SIG-M5 treated with dmso at 0.1 percent for 504 hours (cell line): ENCODE measurements at regions not wholly inside any gene's neighbourhood (a gene's known extent, or its start where the extent isn't known, plus 50 kb on each side); places are given as distances from the start of the nearest gene placed in this dataset.

Experiments
- DNase-seq: peaks from one replicate; lab custom pipeline; 2025; ENCODE audit not compliant: unreplicated experiment; lab: John Stamatoyannopoulos, UW

DNA sequence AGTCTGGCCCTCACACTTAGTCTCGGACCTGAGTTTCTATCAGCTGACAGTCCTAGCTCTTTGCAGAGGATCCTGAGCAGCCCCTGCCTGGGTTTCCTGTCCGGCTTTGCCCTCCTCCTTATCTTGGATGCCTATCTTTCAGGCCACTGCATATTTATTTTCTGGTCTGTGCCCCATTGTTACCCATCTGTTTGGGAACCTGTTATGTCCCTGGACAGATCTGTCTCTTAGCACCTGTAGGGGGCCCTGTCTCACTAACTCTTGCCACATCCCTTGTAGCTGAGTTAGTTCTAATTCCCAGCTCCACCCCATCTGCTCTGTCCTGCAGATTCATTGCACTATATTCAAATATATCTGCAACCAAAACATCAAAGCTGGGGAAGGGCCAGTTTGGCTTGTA, 514.9 kb upstream of the LCORL start:
- no peak for DNase-seq

GRCh38 chr4:18535948-18536347, 514.4 kb upstream of the LCORL start:
- DNase-seq: no peak

DNA sequence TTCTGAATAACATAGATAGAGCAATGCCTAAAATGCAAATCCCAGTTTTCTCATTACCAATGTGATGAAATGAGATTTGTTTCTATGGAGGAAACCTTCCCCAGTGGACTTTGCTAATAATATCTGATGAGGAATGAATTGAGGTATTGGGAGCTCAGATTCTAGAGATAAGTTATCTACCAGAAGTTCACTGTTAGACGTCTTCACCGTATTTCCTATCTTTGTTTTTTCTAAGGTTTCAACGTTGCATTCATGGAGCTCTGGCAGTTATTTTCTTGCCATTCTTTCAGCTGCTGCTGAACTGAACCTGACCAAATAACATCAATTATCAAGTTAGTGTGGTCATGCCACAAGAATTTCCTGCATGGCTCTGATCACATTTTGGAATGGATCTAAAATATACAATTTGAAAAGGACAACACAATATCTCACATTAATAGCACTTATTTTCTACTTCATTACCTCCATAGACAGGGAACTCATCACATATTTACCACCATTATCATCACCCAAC, 511.8 kb upstream of the LCORL start:
- no peak for DNase-seq

DNA sequence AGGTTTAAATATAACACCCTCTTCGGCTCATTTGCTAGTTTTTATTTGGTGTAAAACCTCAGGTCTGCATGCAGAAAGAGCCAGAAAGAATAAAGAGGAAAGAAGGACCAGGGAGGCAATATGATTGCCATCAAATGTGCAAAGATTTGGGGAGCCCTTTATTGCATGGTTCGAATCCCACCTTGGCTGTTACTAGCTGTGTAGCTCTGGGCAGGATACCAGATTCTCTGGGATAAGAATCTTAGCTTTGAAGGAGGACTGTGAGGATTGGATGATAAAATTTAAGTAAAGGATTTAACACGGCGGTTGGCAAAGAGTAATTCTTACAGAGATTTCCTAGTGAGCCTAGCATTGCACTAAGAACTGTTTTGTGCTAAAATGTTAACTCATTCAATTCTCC, 510.2 kb upstream of the LCORL start:
- DNase-seq: no peak

- no peak for DNase-seq
Measured at GRCh38 chr4:18529482-18529881, 507.9 kb upstream of the LCORL start.

- DNase-seq: no peak
Measured at GRCh38 chr4:18524667-18525066, 503.1 kb upstream of the LCORL start.

DNA sequence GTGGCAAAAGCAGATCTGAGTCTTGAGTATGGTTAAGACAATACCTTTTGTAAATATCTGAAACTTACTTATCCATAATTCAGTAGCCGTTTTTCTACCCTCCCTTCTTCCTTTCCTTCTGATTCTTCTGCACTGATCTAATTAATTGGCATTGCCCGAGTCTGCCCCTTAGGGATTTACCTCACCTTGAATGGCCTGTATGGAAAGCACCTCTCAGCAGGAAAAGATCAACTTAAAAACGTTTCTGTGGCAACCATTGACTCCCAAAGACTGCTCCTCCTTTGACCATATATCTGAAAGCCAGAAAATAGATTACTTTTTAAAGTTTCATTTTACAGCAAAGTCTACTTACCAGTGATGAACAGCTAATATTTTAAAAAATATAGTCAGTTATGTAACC, 496.5 kb upstream of the LCORL start:
- DNase-seq: no peak

DNA sequence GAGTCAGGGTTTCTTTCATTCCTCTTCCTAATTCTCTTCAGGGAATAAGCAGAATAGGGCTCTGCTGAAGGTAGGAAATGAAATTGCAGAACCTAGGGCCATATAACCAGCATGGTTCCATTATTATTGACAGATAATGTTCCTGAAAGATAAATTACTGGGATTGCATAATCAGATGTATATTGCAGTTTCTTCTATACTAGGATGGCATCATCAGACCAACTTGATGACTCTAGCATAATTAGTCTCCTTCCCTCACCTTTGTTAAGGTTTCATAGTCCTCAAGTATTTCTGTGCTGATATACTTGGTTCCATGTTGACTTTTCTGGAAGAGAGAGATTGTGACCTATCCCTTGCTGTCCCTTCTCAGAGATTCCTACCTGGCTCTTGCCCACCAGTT, 492.3 kb upstream of the LCORL start:
- no peak for DNase-seq

- no peak for DNase-seq
Measured at GRCh38 chr4:18512718-18513117, 491.2 kb upstream of the LCORL start.

DNA sequence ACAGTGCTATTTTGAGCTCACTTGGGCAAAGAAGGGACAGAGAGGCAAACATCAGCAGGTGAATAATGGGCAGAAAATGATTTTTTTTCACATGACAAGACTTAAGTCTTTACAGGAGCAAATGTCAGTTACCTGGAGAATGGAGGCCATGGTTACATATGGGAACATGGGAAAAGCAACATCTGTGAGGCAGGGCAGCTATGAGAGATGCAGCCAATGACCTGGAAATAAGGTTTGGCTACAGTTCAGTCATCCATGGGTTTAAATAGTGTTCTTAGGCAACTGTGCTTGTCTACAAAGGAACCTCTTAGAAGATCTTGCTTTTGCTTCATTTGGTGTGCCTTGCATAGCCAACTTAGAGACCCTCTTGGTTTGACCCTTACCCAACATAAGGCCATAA, 490.2 kb upstream of the LCORL start:
- no peak for DNase-seq

DNA sequence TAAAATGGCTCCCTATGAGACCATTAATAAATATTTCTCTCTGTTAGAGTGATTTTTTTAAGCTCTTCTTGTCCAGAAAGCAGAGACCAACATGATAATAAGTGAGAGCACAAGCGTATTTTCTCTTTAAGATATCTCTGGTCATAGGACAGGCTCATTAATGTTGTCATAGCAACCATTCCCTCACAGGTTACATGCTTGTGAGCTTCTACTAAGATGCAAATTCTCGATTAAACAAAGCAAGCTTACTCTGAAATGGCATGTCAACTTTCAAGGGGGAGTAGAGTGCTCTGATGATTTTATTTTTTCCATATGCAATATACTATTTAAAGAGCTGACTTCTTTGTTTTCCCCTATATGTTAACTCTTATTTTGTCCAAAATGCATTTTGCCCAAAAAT, 487.2 kb upstream of the LCORL start:
- DNase-seq: no peak

GRCh38 chr4:18480928-18481327, 459.4 kb upstream of the LCORL start:
- no peak for DNase-seq

DNA sequence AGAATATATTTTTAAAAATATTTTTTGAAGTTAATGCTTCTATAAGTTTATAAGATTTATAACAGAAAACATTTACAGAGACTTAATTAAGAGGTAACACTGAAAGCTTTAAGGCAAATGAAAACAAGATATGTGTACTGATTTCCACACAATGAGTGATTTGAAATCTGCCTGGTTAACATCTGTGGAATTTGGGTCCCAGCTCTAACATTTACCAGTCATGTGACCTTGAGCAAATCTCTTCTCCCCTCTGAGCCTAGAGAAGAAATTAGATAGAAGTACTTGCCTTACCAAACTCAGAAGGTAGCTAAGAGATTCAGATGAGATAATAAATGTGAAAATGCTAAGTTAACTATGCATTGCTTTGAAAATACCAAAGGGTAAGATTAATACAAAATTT, 458.8 kb upstream of the LCORL start:
- DNase-seq: no peak

- DNase-seq: no peak
Measured at GRCh38 chr4:18479825-18480224, 458.3 kb upstream of the LCORL start.

GRCh38 chr4:18463987-18464559, 442.5 kb upstream of the LCORL start:
- no peak for DNase-seq

DNA sequence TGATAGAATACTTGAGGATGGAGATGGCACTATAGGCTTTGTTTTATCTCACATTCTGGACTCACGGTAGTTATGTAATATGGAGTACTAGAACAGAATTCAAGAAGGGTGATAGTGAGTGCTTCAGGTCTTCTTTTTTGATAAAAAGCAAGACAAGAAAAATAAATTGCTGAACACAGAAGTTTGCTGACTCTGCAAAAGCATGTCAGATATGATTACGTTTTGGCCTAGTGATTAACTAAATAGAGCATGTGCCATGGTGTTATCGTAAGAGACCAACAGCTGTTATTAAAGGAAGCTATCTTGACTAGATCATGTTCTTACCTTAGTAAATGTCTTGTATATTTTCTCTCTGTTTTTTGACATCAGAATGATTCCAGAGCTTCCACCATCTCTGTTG, 436.9 kb upstream of the LCORL start:
- DNase-seq: no peak

- DNase-seq: no peak
Measured at GRCh38 chr4:18454349-18454748, 432.8 kb upstream of the LCORL start.

GRCh38 chr4:18445110-18445509, 423.6 kb upstream of the LCORL start:
- DNase-seq: no peak

- no peak for DNase-seq
Measured at GRCh38 chr4:18444206-18444605, 422.7 kb upstream of the LCORL start.

DNA sequence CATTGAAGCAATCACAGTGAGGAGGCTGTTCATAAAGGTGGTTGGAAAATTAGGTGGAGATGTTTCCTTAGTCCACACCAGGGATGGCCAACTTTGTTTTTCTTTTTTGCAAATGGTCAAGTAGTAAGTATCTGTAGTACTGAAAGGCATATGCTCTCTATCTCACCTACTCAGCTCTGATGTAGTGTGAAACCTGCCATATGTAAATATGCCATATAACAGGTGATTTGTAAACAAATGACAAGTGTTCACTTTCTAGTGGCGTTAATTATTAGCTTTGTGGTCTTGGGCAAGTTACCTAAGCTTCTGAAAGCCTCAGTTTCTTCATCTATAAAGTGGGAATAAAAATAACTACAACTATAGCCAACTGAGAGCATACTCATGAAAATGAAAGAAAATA, 421.4 kb upstream of the LCORL start:
- no peak for DNase-seq

DNA sequence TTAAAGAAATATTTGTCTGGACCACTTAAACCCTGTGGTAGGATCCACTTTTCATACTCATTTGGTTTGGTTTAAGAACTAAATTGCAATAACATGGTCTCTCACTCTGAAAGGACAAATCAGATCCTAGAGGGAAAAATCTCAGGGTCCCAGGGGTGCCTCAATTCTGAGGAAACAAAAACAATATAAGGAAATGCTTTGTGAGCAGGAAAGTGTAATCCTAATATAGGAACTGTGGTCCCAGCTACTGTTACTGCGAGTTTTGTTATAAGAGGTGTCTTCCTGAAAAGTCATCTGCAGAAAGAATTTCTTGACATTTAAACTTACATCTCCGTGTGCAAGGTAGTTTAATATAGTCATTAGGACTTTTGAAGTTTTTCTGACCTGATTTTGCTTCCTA, 420.1 kb upstream of the LCORL start:
- DNase-seq: no peak

DNA sequence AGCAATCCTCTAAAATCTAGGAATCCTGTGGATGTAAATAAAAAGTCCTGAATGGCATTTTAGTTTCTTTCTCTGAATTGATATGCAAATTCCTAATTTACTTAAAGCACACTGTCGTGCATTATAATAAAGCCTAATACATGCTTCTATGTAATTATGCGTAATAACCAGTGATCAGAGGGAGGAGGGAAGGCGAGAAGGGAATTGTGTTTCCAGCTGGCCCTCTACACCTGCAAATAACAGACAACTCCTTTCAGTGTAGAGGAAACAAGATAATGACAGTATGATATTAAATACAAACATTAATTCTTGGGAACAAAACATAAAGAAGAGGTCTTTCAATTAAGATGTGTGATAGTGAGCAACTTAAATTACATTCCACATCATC, 419.6 kb upstream of the LCORL start:
- DNase-seq: no peak

DNA sequence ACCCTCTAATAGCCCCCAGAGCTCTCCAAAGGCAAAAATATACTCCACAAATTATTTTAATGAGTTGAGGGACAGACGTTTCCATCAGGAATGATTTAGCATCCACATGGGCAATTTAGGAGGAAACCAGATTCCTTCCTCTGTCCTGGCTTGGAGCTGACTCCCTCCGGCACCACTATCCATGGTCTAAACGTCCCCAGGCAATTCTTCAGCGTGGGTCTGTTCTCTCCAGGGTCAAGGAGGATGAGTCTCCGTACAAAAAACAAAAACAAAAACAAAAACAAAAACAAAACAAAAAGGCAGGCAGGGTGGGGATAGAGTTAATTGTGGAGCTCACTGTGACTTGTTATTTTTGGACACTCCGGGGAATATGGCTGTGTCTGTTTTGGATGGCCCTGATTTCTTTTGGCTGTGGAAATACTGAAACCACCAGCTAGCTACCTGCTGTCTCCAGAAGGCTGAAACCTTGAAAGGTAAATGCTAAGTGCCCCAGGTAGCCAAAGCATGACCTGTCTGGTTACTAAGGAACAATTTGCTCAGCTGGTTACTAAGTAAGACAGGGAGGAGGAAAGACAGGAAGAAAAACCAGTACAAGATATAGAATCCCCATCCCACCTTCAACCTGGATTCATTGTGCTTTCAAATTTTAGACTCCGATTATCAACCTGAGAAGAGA, 419.1 kb upstream of the LCORL start:
- no peak for DNase-seq
